Bronchial epithelial cell (primary cell): ENCODE measurements at regions not wholly inside any gene's neighbourhood (a gene's known extent, or its start where the extent isn't known, plus 50 kb on each side); places are given as distances from the start of the nearest gene placed in this dataset.

Experiments
- DNase-seq: peaks from one replicate; pipeline ENCODE4 v3.0.0-alpha.2; 2010; ENCODE audit warnings: low read depth
- FAIRE-seq: peaks from 2 replicates; lab custom pipeline; 2011; peaks lifted over from hg19 to GRCh38; lab: Jason Lieb, UNC
- H3K27me3 ChIP-seq: 2 replicates; pipeline ENCODE4 v1.5.1; 2011; ENCODE audit warnings: low read length; ENCODE audit not compliant: control insufficient read depth, insufficient read depth
- H3K36me3 ChIP-seq: 2 replicates; pipeline ENCODE4 v1.5.1; 2011; ENCODE audit warnings: low read length; ENCODE audit not compliant: control insufficient read depth, insufficient read depth
- H3K4me3 ChIP-seq: 2 replicates; pipeline ENCODE4 v1.5.1; 2011; ENCODE audit warnings: mild to moderate bottlenecking, low read depth, low read length, control low read depth
- TF ChIP-seq, protein P1 (sequence below): IDR thresholded peaks from 2 replicates; pipeline ENCODE4 v1.5.1; 2011; ENCODE audit warnings: mild to moderate bottlenecking, moderate library complexity, low read length, control low read depth, inconsistent platforms; ENCODE audit not compliant: insufficient read depth, severe bottlenecking

DNA sequence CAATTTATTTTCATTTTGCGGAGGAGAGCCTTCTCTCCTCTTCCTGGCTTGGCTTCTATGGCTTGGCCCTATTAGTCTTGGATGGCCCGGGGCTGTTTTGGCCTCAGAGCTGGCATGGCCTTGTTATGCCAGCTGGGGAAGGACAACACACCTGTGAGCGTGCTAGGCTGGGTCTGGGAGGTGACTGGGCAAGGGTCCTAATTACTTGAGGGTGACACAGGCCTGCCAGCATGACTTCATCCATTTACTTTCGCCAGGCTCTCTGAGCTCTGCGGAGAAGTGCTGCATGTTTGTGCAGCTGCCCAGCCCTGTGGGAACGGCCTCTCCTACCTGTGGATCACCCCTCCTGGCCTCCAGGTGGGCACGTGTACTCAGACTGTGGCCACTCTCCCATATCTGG lies 153.6 kb downstream of the SNX19 start:
- FAIRE-seq (no peak), DNase-seq (peak; percentile 65)
- TF ChIP-seq, protein P1, sequence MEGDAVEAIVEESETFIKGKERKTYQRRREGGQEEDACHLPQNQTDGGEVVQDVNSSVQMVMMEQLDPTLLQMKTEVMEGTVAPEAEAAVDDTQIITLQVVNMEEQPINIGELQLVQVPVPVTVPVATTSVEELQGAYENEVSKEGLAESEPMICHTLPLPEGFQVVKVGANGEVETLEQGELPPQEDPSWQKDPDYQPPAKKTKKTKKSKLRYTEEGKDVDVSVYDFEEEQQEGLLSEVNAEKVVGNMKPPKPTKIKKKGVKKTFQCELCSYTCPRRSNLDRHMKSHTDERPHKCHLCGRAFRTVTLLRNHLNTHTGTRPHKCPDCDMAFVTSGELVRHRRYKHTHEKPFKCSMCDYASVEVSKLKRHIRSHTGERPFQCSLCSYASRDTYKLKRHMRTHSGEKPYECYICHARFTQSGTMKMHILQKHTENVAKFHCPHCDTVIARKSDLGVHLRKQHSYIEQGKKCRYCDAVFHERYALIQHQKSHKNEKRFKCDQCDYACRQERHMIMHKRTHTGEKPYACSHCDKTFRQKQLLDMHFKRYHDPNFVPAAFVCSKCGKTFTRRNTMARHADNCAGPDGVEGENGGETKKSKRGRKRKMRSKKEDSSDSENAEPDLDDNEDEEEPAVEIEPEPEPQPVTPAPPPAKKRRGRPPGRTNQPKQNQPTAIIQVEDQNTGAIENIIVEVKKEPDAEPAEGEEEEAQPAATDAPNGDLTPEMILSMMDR = no peak
- Histone ChIP-seq H3K4me3 (no peak overlapping the region), H3K27me3 (no peaks in the 10 kb centered on the region), H3K36me3 (no peaks in the 10 kb centered on the region)

DNA sequence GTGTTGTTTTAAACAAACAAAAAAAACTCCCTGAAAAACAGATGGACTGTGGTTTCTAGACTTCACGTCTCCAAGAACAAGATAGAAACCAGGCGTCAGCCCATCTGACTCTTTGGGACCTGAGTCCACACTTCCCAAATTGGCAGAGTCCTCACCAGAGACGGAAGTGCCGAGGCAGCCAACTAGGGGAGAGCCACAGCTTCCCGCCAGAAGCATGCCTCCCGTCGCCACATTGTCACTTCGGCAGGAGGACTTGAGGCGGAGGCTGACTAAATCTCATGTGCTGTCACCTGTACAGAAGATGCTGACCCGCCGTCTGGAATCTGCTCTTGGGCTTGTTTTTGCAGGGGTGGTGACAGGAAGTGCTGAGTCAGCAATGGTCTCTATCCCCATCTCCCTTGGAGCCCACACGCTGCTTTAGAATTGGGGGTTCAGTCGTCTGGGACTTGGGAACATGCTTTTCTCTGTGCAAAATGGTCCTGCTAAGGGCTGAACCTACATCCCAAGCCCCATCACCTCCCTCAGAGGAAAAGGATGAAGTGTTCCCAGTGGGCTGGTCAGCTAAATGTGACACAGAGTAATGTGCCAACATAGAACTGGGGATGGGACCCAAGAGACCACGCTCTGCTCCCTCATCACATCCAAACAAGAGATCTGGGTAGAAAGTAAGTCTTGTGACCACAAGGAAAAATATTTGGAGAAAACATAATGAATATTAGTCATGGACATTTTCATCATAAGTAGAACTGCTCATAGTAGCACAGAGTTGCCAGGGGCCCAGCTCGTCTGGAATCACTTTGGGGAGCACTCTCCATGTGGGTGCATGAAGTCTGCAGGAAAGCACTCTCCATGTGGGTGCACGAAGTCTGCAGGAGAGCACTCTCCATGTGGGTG lies 152.9 kb downstream of the SNX19 start:
- TF ChIP-seq, protein P1 = no peak
- no peak overlapping the region for H3K4me3 ChIP-seq
- H3K36me3 ChIP-seq = no peaks in the 10 kb centered on the region
- H3K27me3 ChIP-seq = no peaks in the 10 kb centered on the region
- FAIRE-seq (no peak), DNase-seq (peak; percentile 33)

DNA sequence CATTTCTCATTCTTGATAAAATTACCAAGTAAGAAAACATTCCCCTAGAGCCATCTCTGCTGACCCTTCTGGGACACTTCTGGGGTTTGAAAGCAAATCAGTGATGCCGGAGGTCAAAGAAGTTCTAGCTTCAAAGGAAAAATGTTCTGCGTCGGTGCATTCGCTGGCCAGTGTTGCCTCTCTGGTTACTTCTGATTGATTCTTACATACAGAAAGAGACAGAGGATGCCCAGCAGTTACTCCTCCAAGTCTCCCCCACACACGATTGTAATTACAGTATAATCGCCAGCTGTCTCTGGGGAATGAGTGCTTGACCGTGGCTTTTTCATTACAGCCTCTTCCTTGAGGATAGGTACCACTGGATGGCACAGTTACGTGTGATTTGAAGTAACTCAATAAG lies 150.9 kb downstream of the SNX19 start:
- TF ChIP-seq, protein P1 = no peak
- Histone ChIP-seq H3K27me3 (no peaks in the 10 kb centered on the region), H3K36me3 (no peaks in the 10 kb centered on the region), H3K4me3 (no peak overlapping the region)
- DNase-seq (no peak), FAIRE-seq (no peak)

DNA sequence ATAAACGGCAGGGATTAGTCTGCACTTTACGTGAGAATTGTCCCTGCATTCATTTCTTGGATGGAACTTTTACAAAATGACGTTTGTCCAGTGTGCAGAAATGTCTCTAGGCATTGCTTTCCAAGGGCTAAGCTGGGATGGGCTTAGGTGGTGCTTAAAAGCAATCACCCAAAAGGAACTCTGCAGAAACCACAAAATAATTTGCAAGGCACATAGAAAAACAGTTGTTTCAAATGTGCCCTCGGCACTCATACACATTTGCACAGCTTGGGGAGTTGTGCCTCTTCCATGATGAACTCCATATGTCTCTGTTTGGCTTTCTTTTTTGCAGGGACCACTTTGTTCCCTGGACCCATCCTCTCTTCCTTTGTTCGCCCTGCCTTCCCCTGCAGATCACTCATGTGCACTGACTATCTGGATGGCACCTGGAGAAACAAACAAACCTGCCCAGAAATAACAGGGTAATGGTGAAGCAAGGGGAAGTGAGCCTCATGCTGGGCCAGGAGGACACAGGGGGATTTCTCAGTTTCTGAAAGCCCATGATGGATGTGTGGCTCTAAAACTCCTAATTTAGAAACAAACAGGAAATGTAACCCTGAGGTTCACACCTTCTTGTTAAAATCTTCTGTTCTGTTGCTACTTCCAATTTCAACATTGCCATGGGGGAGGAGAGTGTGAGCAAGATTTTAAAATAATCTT lies 150.2 kb downstream of the SNX19 start:
- H3K4me3 ChIP-seq = no peak overlapping the region
- H3K27me3 ChIP-seq = no peaks in the 10 kb centered on the region
- no peaks in the 10 kb centered on the region for H3K36me3 ChIP-seq
- TF ChIP-seq, protein P1 = no peak
- no peak for FAIRE-seq
- DNase-seq = no peak

DNA sequence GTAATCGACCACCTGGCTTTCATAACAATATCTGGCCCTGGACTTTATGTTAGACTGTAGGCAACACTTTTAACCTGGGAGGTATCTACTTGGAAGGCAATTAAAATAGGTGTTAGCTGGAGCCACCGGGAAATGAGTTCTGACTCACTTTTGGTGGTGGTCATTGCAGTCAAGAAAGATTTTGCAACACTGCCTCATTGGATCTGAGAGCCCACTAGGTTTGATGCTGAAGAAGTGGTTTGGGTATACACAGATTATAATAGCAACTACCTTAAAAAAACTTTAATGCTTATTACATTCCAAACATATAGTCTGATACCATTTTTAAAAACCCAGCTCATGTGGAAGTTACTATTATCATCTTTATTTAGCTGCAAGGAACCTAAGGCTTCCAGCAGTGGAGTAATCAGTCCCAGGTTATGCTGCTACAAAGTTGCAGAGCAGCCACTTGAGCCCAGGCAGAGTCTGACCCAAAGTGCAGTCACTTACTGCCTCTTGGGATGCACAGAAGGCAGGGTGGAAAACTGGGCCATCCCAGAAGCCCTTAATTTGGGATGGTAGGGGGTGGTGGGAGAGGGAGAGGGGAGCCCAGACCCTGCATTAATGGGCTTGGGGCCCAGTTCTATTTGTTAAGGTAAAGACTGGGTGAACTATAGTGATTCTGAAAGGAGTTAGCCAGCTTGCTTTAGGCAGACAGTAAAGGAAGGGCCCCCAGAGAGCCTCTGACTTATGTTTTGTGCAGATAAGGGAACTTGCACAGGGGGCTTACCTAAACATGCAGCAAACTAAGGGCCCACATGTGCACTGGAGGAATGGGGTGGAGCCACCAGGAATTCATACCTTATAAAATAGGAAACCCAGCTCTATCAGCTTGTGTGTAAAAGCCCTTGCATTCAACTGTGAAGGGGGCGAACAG lies 149.4 kb downstream of the SNX19 start:
- no peak for DNase-seq
- Histone ChIP-seq H3K27me3 (no peaks in the 10 kb centered on the region), H3K36me3 (no peaks in the 10 kb centered on the region), H3K4me3 (no peak overlapping the region)
- no peak for FAIRE-seq
- TF ChIP-seq, protein P1 = no peak
